OCI-LY1 (cell line): ENCODE measurements at regions not wholly inside any gene's neighbourhood (a gene's known extent, or its start where the extent isn't known, plus 50 kb on each side); places are given as distances from the start of the nearest gene placed in this dataset.

Experiments used
- EZH2 ChIP-seq: fragments of 200-600 bp; sonication (generic), shearing (Covaris generic); IDR thresholded peaks from 2 replicates; pipeline ENCODE4 v1.8.0; 2017; ENCODE audit warnings: borderline replicate concordance, mixed run types, mild to moderate bottlenecking, antibody characterized with exemption, low read length, moderate library complexity, mixed read lengths
- TF ChIP-seq, protein P1 (sequence below): fragments of 200-600 bp; sonication (generic), shearing (Covaris generic); IDR thresholded peaks from 2 replicates; pipeline ENCODE4 v1.5.1; 2017; ENCODE audit warnings: mild to moderate bottlenecking, antibody characterized with exemption, low read length, moderate library complexity, mixed read lengths

DNA sequence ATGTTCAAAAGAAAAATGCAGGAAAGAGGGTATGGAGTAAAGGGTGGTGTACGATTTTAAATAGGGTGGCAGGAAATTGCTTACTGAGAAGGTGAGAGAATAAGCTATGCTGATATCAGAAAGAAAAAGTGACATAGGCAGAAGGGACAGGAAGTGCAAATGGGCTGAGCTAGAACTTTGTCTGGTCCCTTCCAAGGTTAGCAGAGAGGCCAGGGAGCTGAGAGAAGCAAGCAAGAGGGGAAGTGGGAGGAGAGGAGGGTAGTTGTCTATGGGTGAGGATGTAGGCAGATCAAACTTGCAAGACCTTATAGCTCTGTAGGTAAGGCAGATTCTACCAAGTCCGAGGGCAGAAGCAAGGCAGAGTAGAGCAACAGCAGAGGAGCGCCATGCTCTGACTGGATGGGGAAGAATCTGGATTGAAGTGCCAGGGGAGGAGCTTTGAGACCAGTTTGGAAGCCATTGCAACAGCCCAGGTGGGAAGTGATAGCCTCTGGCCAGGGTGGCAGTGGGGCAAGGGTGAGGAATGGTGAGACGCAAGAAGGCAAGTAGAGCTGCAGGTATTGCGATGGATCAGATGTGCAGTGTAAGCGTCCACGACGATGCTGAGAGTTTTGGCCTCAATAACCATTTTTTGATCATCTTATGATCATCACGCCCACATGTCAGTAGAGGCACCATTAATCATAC lies 134.4 kb upstream of the APCDD1 start:
- TF ChIP-seq, protein P1, sequence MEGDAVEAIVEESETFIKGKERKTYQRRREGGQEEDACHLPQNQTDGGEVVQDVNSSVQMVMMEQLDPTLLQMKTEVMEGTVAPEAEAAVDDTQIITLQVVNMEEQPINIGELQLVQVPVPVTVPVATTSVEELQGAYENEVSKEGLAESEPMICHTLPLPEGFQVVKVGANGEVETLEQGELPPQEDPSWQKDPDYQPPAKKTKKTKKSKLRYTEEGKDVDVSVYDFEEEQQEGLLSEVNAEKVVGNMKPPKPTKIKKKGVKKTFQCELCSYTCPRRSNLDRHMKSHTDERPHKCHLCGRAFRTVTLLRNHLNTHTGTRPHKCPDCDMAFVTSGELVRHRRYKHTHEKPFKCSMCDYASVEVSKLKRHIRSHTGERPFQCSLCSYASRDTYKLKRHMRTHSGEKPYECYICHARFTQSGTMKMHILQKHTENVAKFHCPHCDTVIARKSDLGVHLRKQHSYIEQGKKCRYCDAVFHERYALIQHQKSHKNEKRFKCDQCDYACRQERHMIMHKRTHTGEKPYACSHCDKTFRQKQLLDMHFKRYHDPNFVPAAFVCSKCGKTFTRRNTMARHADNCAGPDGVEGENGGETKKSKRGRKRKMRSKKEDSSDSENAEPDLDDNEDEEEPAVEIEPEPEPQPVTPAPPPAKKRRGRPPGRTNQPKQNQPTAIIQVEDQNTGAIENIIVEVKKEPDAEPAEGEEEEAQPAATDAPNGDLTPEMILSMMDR = no peak
- TF ChIP-seq EZH2 = no peak
